Neural crest cell (in vitro differentiated cells): ENCODE measurements at regions not wholly inside any gene's neighbourhood (a gene's known extent, or its start where the extent isn't known, plus 50 kb on each side); places are given as distances from the start of the nearest gene placed in this dataset.

Source experiments
- DNase-seq: peaks from one replicate; pipeline ENCODE4 v3.0.0; 2021; ENCODE audit warnings: low read depth, mixed read lengths, low spot score
- H3K27ac Mint-ChIP-seq: one replicate; pipeline ENCODE4 v1.8.0; 2021; ENCODE audit warnings: mild to moderate bottlenecking, mixed read lengths; ENCODE audit not compliant: unreplicated experiment
- H3K27me3 Mint-ChIP-seq: 2 replicates; pipeline ENCODE4 v1.8.0; 2021; ENCODE audit warnings: low read depth, mild to moderate bottlenecking, mixed read lengths
- H3K36me3 Mint-ChIP-seq: 2 replicates; pipeline ENCODE4 v1.8.0; 2021; ENCODE audit warnings: low read depth, mild to moderate bottlenecking, mixed read lengths
- H3K4me1 Mint-ChIP-seq: 2 replicates; pipeline ENCODE4 v1.8.0; 2021; ENCODE audit warnings: mixed read lengths
- H3K4me3 Mint-ChIP-seq: one replicate; pipeline ENCODE4 v1.8.0; 2021; ENCODE audit warnings: mild to moderate bottlenecking, mixed read lengths
- H3K9me3 Mint-ChIP-seq: 2 replicates; pipeline ENCODE4 v1.8.0; 2021; ENCODE audit warnings: mixed read lengths
- TF ChIP-seq, protein P1 (sequence below): fragments of 200-600 bp; sonication (generic); conservative IDR thresholded peaks from 2 replicates; pipeline ENCODE4 v1.5.0; 2021; ENCODE audit warnings: antibody characterized with exemption, mild to moderate bottlenecking

DNA sequence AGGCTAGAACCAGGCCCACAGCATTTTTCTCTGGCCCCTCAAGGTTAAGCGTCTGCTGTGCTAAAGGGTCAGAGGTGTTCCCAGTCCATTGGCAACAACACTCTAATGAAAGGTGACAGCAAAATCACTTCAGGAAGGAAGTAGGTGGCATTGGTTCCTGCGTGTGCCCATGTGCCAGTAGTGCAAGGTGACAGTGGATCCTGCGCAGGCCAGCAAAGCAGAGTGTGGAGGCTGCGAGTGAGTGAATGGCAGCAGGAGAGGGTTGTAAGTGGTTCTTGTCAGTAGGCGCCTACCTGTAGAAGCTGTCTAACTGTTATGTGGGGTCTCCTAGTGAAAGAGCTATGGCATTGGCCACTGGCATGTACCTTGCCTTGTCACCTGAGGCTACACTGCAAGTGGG lies 898.2 kb upstream of the TYRP1 start:
- peaks cover 4% of the 10 kb centered on the region for H3K4me1 Mint-ChIP-seq
- no peaks in the 10 kb centered on the region for H3K36me3 Mint-ChIP-seq
- H3K27ac Mint-ChIP-seq, result no peak overlapping the region
- H3K9me3 Mint-ChIP-seq, result peaks cover 2% of the 10 kb centered on the region
- no peak overlapping the region for H3K4me3 Mint-ChIP-seq
- TF ChIP-seq, protein P1, sequence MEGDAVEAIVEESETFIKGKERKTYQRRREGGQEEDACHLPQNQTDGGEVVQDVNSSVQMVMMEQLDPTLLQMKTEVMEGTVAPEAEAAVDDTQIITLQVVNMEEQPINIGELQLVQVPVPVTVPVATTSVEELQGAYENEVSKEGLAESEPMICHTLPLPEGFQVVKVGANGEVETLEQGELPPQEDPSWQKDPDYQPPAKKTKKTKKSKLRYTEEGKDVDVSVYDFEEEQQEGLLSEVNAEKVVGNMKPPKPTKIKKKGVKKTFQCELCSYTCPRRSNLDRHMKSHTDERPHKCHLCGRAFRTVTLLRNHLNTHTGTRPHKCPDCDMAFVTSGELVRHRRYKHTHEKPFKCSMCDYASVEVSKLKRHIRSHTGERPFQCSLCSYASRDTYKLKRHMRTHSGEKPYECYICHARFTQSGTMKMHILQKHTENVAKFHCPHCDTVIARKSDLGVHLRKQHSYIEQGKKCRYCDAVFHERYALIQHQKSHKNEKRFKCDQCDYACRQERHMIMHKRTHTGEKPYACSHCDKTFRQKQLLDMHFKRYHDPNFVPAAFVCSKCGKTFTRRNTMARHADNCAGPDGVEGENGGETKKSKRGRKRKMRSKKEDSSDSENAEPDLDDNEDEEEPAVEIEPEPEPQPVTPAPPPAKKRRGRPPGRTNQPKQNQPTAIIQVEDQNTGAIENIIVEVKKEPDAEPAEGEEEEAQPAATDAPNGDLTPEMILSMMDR, result no peak
- no peak for DNase-seq
- no peaks in the 10 kb centered on the region for H3K27me3 Mint-ChIP-seq

DNA sequence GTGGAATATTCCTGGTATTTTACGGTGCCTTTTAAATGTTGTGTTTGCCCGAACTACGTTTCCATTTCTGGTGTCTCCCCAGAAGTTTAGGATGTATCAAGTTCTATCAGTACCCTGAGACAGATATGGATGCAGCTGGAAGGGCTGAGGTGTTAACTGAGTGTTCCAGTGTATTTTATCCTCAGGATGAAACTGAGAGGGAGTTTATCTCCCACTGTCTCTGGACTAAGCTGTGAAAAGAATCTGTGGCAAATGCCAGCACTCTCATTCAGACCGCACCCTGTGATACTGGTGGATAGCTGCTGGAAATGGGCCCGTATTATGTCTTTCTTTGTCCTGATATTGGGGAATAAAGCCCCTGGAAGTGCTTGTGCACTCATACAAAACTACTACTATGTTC lies 887.2 kb upstream of the TYRP1 start:
- Mint-ChIP-seq H3K9me3 (peaks cover 8% of the 10 kb centered on the region), H3K4me1 (no peaks in the 10 kb centered on the region), H3K27me3 (no peaks in the 10 kb centered on the region), H3K27ac (no peak overlapping the region), H3K36me3 (no peaks in the 10 kb centered on the region), H3K4me3 (no peak overlapping the region)
- TF ChIP-seq, protein P1, result no peak
- no peak for DNase-seq

- no peak for DNase-seq
- H3K36me3 Mint-ChIP-seq, result no peaks in the 10 kb centered on the region
- peaks cover 7% of the 10 kb centered on the region for H3K9me3 Mint-ChIP-seq
- no peak overlapping the region for H3K27ac Mint-ChIP-seq
- H3K4me1 Mint-ChIP-seq, result peaks cover 15% of the 10 kb centered on the region
- TF ChIP-seq, protein P1, result no peak
- H3K4me3 Mint-ChIP-seq, result no peak overlapping the region
- no peaks in the 10 kb centered on the region for H3K27me3 Mint-ChIP-seq
These were observed 871.7 kb upstream of the TYRP1 start for GRCh38 chr9:11821306-11821975.

DNA sequence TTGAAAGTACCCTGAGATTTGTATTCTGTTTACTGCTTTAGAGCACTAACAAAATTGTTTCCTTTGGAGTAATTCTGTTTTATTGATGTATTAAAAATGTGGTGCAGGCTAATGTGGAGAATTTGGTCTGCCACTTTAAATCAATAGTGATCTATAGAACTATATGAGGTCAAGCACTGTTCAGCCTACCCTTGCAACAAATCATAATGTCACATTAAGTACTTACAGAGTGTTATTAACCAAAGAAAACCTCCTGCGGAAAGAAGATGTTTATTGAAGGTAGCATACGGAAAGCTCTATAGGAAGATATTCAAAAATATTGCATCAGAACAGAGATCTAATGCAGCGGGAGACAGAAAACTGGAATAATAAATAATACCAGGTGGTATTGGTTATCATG lies 865.0 kb upstream of the TYRP1 start:
- H3K4me3 Mint-ChIP-seq, result no peak overlapping the region
- H3K27ac Mint-ChIP-seq, result no peak overlapping the region
- H3K27me3 Mint-ChIP-seq, result no peaks in the 10 kb centered on the region
- H3K4me1 Mint-ChIP-seq, result no peaks in the 10 kb centered on the region
- TF ChIP-seq, protein P1, result no peak
- no peaks in the 10 kb centered on the region for H3K36me3 Mint-ChIP-seq
- no peak for DNase-seq
- H3K9me3 Mint-ChIP-seq, result peaks cover 9% of the 10 kb centered on the region

DNA sequence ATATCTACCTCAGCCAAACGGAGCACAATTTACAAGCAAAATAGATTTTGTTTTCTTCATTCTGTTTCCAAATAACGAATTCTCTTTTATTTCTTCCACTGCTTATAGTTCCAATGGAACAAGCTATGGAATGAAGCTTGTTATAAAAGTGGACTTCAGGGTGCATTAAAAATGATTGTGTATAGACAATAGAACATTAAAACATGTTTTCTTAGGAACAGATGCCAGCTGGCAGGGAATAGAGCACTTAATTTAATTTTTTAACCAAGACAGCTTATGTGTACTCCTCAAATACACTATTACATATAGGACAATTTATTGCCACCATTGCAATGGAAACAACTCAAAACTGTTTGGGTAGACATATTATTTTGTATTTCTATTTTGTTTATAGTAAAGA lies 860.1 kb upstream of the TYRP1 start:
- Mint-ChIP-seq H3K9me3 (peaks cover 8% of the 10 kb centered on the region), H3K27ac (no peak overlapping the region), H3K4me3 (no peak overlapping the region), H3K36me3 (no peaks in the 10 kb centered on the region), H3K27me3 (no peaks in the 10 kb centered on the region), H3K4me1 (no peaks in the 10 kb centered on the region)
- DNase-seq, result no peak
- TF ChIP-seq, protein P1, result no peak

DNA sequence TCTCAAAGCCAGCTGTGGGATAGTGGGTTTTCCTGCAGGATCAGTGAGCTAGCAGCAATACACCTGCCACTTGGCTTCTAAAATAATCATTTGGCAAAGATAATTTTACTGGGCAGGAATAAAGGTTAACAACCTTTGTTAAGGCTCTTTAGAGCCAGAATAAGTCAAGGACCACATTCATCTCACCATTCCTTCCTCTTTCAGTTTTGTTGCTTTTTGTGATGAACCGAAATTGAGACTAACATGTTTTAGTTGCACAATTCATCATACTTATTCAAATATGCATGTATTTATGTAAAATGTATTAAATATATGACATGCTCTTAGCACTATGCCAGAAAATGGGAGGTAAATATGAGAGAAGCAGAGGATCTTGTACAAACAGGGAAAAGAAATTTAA lies 824.4 kb upstream of the TYRP1 start:
- no peak for DNase-seq
- H3K4me3 Mint-ChIP-seq, result no peak overlapping the region
- no peaks in the 10 kb centered on the region for H3K9me3 Mint-ChIP-seq
- H3K27me3 Mint-ChIP-seq, result no peaks in the 10 kb centered on the region
- no peaks in the 10 kb centered on the region for H3K36me3 Mint-ChIP-seq
- no peaks in the 10 kb centered on the region for H3K4me1 Mint-ChIP-seq
- no peak overlapping the region for H3K27ac Mint-ChIP-seq
- TF ChIP-seq, protein P1, result no peak
